MM.1S (cell line): ENCODE measurements at regions not wholly inside any gene's neighbourhood (a gene's known extent, or its start where the extent isn't known, plus 50 kb on each side); places are given as distances from the start of the nearest gene placed in this dataset.

Experiments
- CTCF ChIP-seq: fragments of 300-600 bp; sonication (generic); IDR thresholded peaks from 2 replicates; pipeline ENCODE4 v1.5.1; 2016; ENCODE audit warnings: antibody characterized with exemption, low read length, mixed read lengths
- EZH2phosphoT487 ChIP-seq: fragments of 300-600 bp; sonication (generic); IDR thresholded peaks from 2 replicates; pipeline ENCODE4 v1.6.1; 2018; ENCODE audit warnings: antibody characterized with exemption, low read length

GRCh38 chr14:26849514-26849913, 251.7 kb upstream of the NOVA1 start:
- TF ChIP-seq CTCF (no peak), EZH2phosphoT487 (no peak)
